ENCODE measurements at regions not wholly inside any gene's neighbourhood (a gene's known extent, or its start where the extent isn't known, plus 50 kb on each side); places are given as distances from the start of the nearest gene placed in this dataset.

DNA sequence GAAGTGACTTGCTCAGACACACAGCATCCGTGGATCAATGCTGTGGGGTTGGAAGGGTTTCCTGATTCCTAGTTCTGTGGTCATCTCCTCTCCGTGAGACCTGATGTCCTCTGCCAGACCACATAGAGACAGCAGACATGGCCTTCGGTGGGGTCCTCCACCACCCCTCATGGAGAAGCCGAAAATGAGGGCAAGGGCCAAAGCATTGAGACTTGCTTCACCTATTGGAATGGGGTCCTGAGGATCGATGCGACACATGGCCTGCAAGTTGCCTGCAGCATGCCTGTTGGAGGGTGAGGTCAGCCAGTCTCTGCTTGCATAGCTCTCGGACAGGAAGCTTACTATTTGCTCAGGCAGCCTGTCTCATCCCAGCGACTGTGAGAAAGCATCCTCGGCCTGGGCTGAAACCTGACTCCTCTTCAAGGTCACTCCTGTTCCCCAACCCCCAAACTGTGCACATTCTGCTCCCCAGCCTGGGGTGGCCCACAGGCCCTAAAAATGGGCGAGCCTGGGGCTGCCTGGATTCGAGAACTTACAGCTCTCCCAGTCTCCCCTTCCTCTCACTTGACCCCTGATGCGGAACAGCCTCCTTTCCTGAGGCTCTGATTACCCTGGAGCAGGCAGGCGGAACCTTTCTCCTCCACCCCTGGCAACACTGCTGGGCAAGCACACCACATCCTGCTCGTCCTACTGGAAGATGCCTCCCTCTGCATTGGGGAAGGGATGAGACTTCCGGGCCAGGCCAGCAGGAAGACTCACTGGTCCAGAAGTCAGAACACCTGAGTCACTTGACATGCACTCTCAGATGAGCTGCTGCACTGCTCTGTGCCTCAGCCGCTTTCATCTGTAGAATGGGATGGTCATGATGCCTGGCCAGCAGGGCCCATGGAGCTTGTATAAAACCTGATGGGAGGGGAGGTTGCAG is 186.9 kb downstream of the RGS3 start:
- TF ChIP-seq BRCA1 (IDR thresholded peaks at IDR 0.05; ENCODE audit: low read depth, low read length), result no peak
- no peak for TF ChIP-seq ZNF274 (IDR thresholded peaks at IDR 0.05; ENCODE audit: borderline replicate concordance, extremely low read depth, low read length)
- TF ChIP-seq KDM5A (IDR thresholded peaks at IDR 0.05; ENCODE audit: low read length), result no peak
- TF ChIP-seq NRF1 (IDR thresholded peaks at IDR 0.05; ENCODE audit: low read depth, low read length), result no peak
- TF ChIP-seq, protein P1, sequence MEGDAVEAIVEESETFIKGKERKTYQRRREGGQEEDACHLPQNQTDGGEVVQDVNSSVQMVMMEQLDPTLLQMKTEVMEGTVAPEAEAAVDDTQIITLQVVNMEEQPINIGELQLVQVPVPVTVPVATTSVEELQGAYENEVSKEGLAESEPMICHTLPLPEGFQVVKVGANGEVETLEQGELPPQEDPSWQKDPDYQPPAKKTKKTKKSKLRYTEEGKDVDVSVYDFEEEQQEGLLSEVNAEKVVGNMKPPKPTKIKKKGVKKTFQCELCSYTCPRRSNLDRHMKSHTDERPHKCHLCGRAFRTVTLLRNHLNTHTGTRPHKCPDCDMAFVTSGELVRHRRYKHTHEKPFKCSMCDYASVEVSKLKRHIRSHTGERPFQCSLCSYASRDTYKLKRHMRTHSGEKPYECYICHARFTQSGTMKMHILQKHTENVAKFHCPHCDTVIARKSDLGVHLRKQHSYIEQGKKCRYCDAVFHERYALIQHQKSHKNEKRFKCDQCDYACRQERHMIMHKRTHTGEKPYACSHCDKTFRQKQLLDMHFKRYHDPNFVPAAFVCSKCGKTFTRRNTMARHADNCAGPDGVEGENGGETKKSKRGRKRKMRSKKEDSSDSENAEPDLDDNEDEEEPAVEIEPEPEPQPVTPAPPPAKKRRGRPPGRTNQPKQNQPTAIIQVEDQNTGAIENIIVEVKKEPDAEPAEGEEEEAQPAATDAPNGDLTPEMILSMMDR (IDR thresholded peaks at IDR 0.05; ENCODE audit: control extremely low read depth in 1 of 3, insufficient read depth in 1 of 3, low read depth in 1 of 3, low read length in 3 of 3), result no peak
- TF ChIP-seq SIN3A (conservative IDR thresholded peaks at IDR 0.05 in 1 of 2, IDR thresholded peaks at IDR 0.05 in 1 of 2; ENCODE audit: low read depth in 1 of 2, low read length in 2 of 2), result no peak
- TF ChIP-seq, protein P2, sequence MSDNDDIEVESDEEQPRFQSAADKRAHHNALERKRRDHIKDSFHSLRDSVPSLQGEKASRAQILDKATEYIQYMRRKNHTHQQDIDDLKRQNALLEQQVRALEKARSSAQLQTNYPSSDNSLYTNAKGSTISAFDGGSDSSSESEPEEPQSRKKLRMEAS (IDR thresholded peaks at IDR 0.05), result peak; percentile 29; the same call in 1 of the 2 replicates
- TF ChIP-seq POU5F1 (IDR thresholded peaks at IDR 0.05; ENCODE audit: low read depth, low read length), result no peak
- TF ChIP-seq POLR2A (IDR thresholded peaks at IDR 0.05; ENCODE audit: control extremely low read depth in 1 of 2, low read depth in 2 of 2, low read length in 2 of 2), result no peak
